GM18870 (cell line): ENCODE measurements at regions not wholly inside any gene's neighbourhood (a gene's known extent, or its start where the extent isn't known, plus 50 kb on each side); places are given as distances from the start of the nearest gene placed in this dataset.

Experiments
- ATAC-seq: cut with Tn5 transposase; IDR thresholded peaks from one replicate; pipeline ENCODE4 v1.9.1; 2021; ENCODE audit warnings: moderate library complexity; ENCODE audit not compliant: unreplicated experiment

DNA sequence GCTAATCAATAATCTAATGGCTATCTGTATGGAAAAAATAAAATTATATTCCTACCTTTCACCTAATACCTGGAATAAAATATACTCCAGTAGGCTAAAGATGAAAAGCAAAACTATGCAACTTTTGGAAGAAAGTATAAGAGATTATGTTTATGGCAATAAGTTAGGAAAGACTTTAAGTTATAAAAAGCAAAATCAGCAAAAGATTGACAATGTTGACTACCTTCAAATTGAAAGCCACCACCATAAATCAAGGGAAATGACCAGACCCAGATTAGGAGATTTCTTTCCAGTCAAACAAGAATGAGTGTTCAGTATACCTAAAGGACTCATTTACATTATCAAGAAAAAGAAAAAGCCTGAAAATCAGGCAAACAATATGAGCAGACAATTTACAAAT, 159.1 kb upstream of the ZBED5 start:
- ATAC-seq = no peak

DNA sequence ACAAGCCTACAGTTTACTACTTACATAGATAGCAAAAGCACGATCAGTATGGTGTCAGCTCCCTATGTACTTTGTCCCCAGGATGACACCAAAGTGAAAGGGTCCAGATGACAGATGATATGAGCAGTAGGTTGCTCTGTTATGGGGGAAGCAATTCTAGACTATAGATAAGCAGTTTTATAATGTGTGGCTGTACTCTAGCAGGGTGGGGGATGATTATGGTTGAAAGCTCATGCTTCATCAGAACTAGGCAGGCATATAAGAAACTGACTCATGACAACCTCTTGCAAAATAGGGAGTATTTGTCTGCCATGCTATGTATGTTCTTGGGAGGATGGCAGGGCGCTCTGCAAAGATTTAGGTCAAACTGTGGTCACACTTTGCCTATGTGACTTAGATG, 158.2 kb upstream of the ZBED5 start:
- ATAC-seq = no peak

DNA sequence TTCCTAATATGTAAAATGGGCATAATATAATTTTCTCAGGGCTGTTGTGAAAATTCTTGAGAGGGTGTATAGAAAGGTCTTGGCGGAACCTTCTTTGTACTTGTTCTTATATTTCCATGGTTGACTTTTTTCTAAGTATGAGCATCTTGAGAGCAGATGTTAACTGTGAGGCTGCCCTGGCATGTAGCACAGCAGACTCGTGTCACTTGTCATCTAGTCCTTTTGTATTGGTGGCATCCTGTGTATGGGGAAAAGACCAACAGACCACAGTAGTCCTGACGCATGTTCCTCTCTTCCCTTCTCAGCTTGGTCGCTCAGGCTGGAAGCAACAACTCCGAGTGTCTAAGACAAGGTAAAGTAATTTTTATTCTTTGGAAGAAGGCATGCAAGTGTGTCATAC, 153.8 kb upstream of the ZBED5 start:
- ATAC-seq = no peak

DNA sequence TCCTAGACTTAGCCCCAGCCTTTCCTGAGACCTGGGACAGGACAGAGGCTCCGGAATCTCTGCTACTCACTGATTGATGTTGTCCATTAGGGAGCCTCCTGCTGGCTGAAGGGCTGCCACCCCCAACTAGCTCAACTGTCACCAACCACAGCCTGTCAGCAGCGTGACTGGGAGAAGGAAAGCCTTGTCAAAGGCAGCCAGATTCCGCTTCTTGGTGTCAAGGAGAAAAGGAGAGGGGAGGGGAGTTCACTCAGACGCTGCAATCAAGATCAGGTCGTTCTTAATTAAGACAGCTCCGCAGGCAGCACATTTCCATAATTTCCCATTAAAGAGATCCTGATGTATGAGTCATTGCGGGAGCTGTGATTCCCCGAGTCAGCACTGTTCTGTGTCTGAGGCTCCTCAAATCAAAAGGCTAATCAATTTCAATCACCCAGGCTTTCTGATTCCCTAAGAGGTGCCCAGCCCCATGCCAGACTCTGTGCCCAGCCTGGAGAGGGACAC, 152.8 kb upstream of the ZBED5 start:
- ATAC-seq = no peak

GRCh38 chr11:11009179-11009578, 151.3 kb upstream of the ZBED5 start:
- ATAC-seq = no peak

DNA sequence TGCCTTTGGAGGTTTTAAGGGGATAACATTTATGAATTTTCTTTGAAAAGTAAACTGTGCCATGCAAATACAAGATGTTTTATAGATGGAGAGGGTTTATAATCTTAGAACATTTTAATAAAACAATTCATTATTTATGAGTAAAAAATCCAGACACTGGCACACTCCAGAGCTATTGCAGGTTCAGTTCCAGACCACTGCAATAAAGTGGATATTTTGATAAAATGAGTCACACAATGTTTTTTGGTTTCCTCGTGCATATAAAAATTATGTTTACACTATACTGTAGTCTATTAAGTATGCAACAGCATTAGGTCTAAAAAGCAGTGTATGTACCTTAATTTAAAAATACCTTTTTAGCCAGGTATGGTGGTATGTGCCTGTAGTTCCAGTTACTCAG, 146.2 kb upstream of the ZBED5 start:
- ATAC-seq = no peak

GRCh38 chr11:11003226-11003625, 145.4 kb upstream of the ZBED5 start:
- ATAC-seq = no peak

DNA sequence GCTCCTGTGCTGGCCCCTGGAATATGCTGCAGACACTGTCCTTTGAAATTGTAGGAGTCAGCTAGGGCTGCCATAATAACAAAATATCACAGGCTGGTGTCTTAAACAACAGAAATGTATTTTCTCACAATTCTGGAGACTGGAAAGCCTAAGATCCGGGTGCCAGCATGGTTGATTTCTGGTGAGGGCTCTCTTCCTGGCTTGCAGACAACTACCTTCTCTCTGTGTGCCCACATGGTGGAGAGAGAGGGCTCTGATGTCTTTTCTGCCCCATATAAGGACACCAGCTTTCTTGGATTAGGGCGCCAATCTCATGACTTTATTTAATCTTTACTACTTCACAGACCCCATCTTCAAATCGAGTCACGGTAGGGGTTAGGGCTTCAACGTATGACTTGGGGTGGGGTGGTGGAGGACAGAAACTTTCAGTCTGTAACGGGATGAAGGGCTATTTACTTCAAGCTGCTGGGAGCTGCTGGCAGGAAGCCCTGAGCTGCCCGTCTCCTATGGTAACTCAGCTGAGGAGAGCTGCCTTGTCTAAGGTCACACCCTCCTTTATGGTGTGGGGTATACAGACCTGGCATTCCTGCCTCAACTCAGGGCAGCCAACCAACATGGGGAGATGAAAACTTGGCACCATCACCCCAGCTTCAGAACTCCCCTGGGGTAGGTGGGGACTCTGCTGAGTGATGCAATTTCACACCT, 142.9 kb upstream of the ZBED5 start:
- no peak for ATAC-seq

DNA sequence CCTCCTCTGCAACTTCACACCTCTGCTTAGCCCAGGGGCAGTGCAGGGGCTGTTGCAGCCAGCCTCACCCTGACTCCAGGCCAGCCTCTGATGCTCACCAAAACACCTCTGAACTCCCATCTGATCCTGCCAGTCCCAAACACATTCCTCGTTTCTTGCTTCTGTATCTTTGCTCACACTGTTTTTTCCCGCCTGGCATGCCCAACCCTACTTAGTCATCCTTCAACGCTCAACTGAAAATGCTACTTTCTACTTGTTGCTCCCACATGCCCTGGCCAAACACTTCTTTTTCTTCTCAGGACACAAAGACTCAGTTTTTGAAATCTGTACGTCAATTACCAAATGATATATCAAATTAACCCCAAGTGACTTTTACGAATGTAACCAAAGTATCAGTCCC, 140.8 kb upstream of the ZBED5 start:
- no peak for ATAC-seq

- no peak for ATAC-seq
Observed at GRCh38 chr11:10996678-10997077, 138.8 kb upstream of the ZBED5 start.

GRCh38 chr11:10993640-10994039, 135.8 kb upstream of the ZBED5 start:
- no peak for ATAC-seq

DNA sequence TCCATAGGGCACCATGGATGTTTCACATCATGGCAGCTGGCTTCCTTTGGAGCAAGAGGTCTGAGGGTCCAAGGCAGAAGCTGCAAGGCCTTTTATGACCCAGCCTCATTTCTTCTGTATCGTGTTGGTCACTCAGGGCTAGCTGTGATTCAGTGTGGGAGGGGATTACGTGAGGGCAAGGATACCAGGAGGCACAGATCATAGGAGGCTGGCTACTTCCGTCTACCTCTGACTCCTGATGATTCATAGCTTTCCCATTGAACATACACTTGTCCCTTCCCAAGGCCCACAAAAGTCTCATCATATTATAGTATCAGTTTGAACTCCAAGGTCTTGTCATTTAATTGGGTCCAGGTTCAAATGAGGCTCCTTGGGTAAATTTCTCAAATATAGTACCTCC, 135.3 kb upstream of the ZBED5 start:
- no peak for ATAC-seq

DNA sequence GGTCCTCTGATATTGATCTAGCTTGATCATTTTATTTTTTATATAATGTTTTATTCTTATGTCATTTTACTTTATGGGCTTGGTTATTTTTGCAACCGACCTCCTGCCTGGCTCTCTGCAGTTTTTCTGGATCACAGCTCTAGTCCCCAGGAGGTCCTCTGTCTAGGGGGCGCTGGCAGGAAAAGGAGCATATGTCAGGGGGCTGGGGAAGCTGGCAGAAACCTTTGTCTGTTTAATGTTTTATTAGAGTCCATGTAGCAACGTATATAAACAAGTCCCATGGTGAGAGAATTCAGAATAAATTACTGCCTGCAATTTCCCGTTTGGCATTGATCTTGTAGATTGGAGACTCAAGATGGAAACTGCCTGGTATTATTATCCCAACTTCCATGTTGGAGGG, 133.5 kb upstream of the ZBED5 start:
- ATAC-seq = no peak

DNA sequence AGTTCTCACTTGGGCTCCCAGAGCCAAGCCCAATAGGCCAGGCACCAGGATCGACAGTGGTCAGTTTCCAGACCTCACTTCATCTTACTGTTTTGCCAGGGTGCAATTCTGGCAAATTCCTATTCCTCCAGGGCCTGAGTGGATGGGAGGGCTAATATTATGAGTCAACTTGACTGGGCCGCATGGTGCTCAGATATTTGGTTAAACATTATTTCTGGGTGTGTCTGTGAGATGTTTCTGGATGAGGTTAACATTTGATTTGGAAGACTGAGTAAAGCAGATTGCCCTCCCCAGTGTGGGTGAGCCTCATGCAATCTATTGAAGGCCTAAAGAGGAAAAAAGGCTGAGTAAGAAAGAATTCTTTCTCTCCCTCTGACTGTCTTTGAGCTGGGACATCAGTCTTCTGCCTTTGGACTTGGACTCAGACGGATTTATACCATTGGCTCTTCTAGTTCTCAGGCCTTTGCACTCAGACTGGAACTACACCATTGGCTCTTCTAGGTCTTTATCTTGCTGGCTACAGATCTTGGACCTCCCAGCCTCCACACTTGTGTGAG, 132.9 kb upstream of the ZBED5 start:
- ATAC-seq = no peak

- ATAC-seq = no peak
Observed at GRCh38 chr11:10990160-10990559, 132.3 kb upstream of the ZBED5 start.

GRCh38 chr11:10986006-10986405, 128.2 kb upstream of the ZBED5 start:
- no peak for ATAC-seq

DNA sequence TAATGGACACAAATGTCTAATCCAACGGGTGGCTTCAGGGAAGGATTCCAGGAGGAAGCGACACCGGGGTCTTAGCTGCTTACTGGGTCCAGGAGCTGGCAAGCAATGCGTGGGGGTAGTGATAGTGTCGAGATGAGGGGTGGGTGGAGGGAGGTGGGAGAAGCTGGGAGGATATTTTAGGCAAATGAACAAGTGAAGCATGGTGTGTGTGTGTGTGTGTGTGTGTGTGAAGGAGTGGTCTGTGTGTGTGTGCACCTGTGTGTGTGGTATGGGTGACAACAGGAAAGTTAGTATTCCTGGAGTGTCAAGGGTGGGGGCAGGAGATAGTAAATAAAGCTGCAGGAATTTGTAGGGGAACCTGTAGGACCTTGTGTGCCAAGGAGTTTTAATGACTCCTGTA, 126.9 kb upstream of the ZBED5 start:
- no peak for ATAC-seq

DNA sequence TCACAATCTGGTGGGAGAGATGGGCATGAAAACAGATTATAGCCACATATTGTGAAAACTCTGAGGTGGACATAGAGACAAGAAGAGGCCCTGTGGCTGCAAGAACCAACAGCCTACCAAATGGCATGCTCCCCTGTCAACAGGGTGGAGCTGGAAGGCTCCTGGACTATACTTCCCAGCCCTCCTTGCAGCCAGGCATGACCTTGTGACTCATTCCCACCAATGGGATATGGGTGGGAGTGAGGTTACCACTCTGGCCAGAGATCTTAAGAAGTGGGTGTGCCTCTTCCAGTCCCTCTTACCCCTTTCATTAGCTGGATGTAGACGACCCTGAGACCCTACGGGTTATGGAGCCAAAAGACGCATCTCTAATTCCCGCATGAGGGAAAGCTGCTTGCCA, 126.4 kb upstream of the ZBED5 start:
- ATAC-seq = no peak

- ATAC-seq = no peak
Observed at GRCh38 chr11:10982704-10983510, 125.1 kb upstream of the ZBED5 start.

DNA sequence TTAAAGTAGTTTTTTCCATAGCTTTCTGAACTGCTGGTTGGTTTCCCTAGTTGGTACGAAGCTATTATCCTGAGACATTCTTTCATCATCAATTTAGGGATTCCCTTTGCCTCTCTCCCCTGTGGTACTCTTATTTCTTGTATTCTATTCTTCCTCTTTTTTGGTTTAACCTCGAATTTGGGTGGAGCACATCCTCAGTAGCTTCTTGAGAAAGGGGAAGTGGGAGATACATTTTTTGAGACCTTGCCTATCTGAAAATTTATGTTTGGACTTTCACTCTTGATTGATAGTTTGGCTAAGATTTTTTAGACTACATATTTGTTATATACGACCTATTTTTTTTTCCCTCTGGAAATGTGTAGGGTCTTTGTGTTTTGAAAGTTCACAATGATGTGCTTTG, 121.7 kb upstream of the ZBED5 start:
- ATAC-seq = no peak

DNA sequence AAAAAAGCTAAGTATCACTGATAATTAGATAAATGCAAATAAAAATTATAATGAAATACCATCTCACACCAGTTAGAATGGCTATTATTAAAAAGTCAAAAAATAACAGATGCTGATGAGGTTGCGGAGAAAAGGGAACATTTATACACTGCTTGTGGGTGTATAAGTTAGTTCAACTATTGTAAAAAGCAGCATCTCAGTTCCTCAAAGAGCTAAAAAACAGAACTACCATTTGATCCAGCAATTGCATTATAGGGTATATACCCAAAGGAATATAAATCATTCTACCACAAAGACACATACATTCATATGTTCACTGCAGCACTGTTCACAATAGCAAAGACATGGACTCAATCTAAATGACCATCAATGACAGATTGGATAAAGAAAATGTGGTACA, 120.3 kb upstream of the ZBED5 start:
- ATAC-seq = no peak

GRCh38 chr11:10975287-10975721, 117.5 kb upstream of the ZBED5 start:
- no peak for ATAC-seq
